Erythroblast (primary cell): ENCODE measurements at regions not wholly inside any gene's neighbourhood (a gene's known extent, or its start where the extent isn't known, plus 50 kb on each side); places are given as distances from the start of the nearest gene placed in this dataset.

ENCODE experiments used
- GATA1 ChIP-seq: IDR thresholded peaks from 2 replicates; pipeline ENCODE4 v1.6.1; 2011; ENCODE audit warnings: low read depth, mild to moderate bottlenecking, control low read depth, low read length, moderate library complexity
- POLR2A ChIP-seq: IDR thresholded peaks from 2 replicates; pipeline ENCODE4 v1.6.1; 2011; ENCODE audit warnings: mild to moderate bottlenecking, low read length

GRCh38 chr1:173362543-173362942, 114.6 kb upstream of the PRDX6 start:
- TF ChIP-seq POLR2A (no peak), GATA1 (no peak)
